ENCODE measurements at regions not wholly inside any gene's neighbourhood (a gene's known extent, or its start where the extent isn't known, plus 50 kb on each side); places are given as distances from the start of the nearest gene placed in this dataset.

DNA sequence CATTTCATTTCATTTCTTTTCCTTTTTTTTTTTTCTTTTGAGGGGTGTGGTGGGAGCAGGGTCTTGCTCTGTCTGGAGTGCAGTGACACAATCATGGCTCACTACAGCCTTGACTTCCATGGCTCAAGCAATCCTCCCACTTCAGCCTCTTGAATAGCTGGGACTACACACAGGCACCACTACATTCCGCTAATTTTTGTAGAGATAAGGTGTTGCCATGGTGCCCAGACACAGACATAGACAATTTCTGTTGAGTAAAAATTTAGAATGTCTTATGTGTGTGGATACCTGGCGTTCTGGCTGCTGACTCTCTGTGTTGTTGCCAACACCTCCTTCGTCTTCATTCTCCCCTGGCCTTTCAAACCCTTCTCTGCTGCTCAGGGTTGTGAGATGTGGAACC, 54.0 kb upstream of the PRSS58 start:
- H3K36me3 ChIP-seq, result no peaks in the 10 kb centered on the region
- no peak for TF ChIP-seq EP300 (IDR thresholded peaks at IDR 0.05)
- TF ChIP-seq POLR2A (IDR thresholded peaks at IDR 0.05), result no peak
- no peak for TF ChIP-seq POLR2AphosphoS5 (IDR thresholded peaks at IDR 0.05)
- TF ChIP-seq, protein P1, sequence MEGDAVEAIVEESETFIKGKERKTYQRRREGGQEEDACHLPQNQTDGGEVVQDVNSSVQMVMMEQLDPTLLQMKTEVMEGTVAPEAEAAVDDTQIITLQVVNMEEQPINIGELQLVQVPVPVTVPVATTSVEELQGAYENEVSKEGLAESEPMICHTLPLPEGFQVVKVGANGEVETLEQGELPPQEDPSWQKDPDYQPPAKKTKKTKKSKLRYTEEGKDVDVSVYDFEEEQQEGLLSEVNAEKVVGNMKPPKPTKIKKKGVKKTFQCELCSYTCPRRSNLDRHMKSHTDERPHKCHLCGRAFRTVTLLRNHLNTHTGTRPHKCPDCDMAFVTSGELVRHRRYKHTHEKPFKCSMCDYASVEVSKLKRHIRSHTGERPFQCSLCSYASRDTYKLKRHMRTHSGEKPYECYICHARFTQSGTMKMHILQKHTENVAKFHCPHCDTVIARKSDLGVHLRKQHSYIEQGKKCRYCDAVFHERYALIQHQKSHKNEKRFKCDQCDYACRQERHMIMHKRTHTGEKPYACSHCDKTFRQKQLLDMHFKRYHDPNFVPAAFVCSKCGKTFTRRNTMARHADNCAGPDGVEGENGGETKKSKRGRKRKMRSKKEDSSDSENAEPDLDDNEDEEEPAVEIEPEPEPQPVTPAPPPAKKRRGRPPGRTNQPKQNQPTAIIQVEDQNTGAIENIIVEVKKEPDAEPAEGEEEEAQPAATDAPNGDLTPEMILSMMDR (IDR thresholded peaks at IDR 0.05), result no peak
- no peaks in the 10 kb centered on the region for H3K4me1 ChIP-seq
- no peak for ATAC-seq (ENCODE audit: low FRiP score in 2 of 2)
- H3K4me3 ChIP-seq, result no peak overlapping the region
- H3K27ac ChIP-seq, result no peak overlapping the region
- no peaks in the 10 kb centered on the region for H3K27me3 ChIP-seq
- no peaks in the 10 kb centered on the region for H3K9me3 ChIP-seq
- 51 to 58% methylated on average over 3 of the region's 3 CpGs for WGBS, 2 donors
- DNase-seq, result no peak

DNA sequence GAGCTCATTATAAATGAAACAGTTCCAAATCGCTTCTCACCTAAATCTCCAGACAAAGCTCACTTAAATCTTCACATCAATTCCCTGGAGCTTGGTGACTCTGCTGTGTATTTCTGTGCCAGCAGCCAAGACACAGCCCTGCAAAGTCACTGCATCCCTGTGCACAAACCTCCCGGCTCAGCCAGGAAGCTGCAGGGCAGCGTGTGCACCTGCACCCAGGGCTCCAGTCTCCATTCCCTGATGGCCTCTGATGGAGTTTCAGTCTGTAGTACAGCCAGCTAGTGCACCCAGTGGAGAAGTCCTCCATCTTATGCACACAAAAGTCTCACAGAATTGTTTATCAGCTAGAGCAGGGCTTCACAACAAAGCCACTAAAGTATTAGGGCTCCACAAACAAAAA, 51.1 kb upstream of the PRSS58 start:
- no peak overlapping the region for H3K4me3 ChIP-seq
- H3K27me3 ChIP-seq, result no peaks in the 10 kb centered on the region
- TF ChIP-seq POLR2AphosphoS5 (IDR thresholded peaks at IDR 0.05), result no peak
- no peak for TF ChIP-seq POLR2A (IDR thresholded peaks at IDR 0.05)
- TF ChIP-seq, protein P1 (IDR thresholded peaks at IDR 0.05), result no peak
- TF ChIP-seq EP300 (IDR thresholded peaks at IDR 0.05), result no peak
- H3K36me3 ChIP-seq, result no peaks in the 10 kb centered on the region
- WGBS, 2 donors, result 76 to 78% methylated on average over 3 of the region's 3 CpGs
- DNase-seq (no peak), ATAC-seq (ENCODE audit: low FRiP score in 2 of 2) (peak in 1 of 2 donors; percentile 31)
- H3K9me3 ChIP-seq, result no peaks in the 10 kb centered on the region
- no peak overlapping the region for H3K27ac ChIP-seq
- H3K4me1 ChIP-seq, result no peaks in the 10 kb centered on the region

DNA sequence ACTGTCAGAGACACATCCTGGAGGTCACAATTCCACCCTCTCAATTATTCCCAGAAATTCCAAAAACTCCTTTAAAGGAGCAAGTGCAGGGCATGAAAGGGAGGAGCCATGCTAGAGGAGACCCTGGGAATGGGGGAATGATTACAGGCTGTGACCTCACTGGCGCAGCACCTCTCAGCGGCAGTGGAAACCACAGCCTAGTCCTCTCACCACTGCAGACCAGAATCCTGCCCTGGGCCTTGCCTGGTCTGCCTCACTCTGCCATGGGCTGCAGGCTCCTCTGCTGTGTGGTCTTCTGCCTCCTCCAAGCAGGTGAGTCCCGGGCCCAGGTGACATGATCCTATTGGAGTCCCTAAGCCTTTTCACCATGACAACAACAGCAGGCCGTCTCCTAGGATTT, 50.5 kb upstream of the PRSS58 start:
- H3K27ac ChIP-seq, result no peak overlapping the region
- DNase-seq, result no peak
- TF ChIP-seq POLR2AphosphoS5 (IDR thresholded peaks at IDR 0.05) (no peak), POLR2A (IDR thresholded peaks at IDR 0.05) (no peak), EP300 (IDR thresholded peaks at IDR 0.05) (no peak)
- TF ChIP-seq, protein P1 (IDR thresholded peaks at IDR 0.05), result no peak
- peak in 1 of 2 donors; percentile 34 for ATAC-seq (ENCODE audit: low FRiP score in 2 of 2)
- H3K4me1 ChIP-seq, result no peaks in the 10 kb centered on the region
- 87 to 90% methylated on average over 4 of the region's 4 CpGs for WGBS, 2 donors
- no peak overlapping the region for H3K4me3 ChIP-seq
- H3K9me3 ChIP-seq, result no peaks in the 10 kb centered on the region
- H3K27me3 ChIP-seq, result no peaks in the 10 kb centered on the region
- no peaks in the 10 kb centered on the region for H3K36me3 ChIP-seq

Small RNAs in the stretch of these regions (small RNA-seq; reads per million reads assigned to genes)
- 0 reads per million in 4 donors for gene TRBV5-2
- gene TRBV8-1, result 0 reads per million in 4 donors
- gene TRBV8-2, result 0 reads per million in 4 donors

All from upper lobe of left lung (tissue), 6 donors.